Activated T-cell treated with anti-CD3 and anti-CD28 coated beads, Interleukin-2, amount 50 U/mL, for 72 hours (primary cell): ENCODE measurements at regions not wholly inside any gene's neighbourhood (a gene's known extent, or its start where the extent isn't known, plus 50 kb on each side); places are given as distances from the start of the nearest gene placed in this dataset.
A peak's percentile ranks its signal among the peaks of the same experiment; 100 is the strongest.

Experiments used
- ATAC-seq, 2 donors: fragments of 150-1000 bp; cut with Tn5 transposase; replicated peaks in 1 of 2; 2 replicates each; pipeline ENCODE4 v1.10.0; 2021; ENCODE audit warnings: moderate library complexity in 2 of 2, mild to moderate bottlenecking in 1 of 2
- DNase-seq, 2 donors: peaks; one replicate each; pipeline ENCODE4 v3.0.0; 2021 to 2022; ENCODE audit warnings: mixed read lengths in 1 of 2
- H3K27ac Mint-ChIP-seq: one replicate; pipeline ENCODE4 v1.8.0; 2022; ENCODE audit warnings: mild to moderate bottlenecking, moderate library complexity, mixed read lengths
- H3K27me3 Mint-ChIP-seq: one replicate; pipeline ENCODE4 v1.8.0; 2022; ENCODE audit warnings: low read depth, mixed read lengths
- H3K36me3 Mint-ChIP-seq, 2 donors: one replicate each; pipeline ENCODE4 v1.8.0; 2022; ENCODE audit warnings: mixed read lengths in 2 of 2, mild to moderate bottlenecking in 1 of 2; ENCODE audit not compliant: insufficient read depth in 2 of 2
- H3K4me1 Mint-ChIP-seq: one replicate; pipeline ENCODE4 v1.8.0; 2022; ENCODE audit warnings: low read depth, mixed read lengths
- H3K4me3 Mint-ChIP-seq, 2 donors: one replicate each; pipeline ENCODE4 v1.8.0; 2022; ENCODE audit warnings: mild to moderate bottlenecking in 2 of 2, mixed read lengths in 2 of 2, moderate library complexity in 2 of 2
- H3K9me3 Mint-ChIP-seq, 2 donors: one replicate each; pipeline ENCODE4 v1.8.0; 2022; ENCODE audit warnings: mixed read lengths in 2 of 2

DNA sequence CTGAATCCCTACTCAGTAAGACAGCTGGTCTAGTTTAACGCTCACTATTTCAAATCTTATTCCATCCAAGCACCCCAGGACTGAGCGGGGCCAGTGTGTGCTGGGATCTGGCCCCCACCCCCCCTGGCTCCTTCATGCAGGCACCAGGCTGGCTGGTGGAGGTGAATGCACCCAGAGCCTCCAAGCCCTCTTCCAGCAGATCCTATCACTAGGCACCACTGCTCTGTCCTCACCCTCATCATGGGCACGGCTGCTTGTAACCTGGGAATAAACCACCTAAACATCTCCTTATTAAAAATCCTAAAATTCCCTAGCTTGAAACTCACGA is 194.3 kb downstream of the ARL4C start:
- DNase-seq (no peak), ATAC-seq (no peak)
- H3K9me3 Mint-ChIP-seq, result peaks cover 0 to 2% of the 10 kb centered on the region in 2 donors
- H3K4me1 Mint-ChIP-seq, result peaks cover 57% of the 10 kb centered on the region
- H3K36me3 Mint-ChIP-seq, result peaks cover 4 to 11% of the 10 kb centered on the region in 2 donors
- no peak overlapping the region for H3K4me3 Mint-ChIP-seq
- H3K27ac Mint-ChIP-seq, result peak overlapping the region; percentile 33
- no peaks in the 10 kb centered on the region for H3K27me3 Mint-ChIP-seq

DNA sequence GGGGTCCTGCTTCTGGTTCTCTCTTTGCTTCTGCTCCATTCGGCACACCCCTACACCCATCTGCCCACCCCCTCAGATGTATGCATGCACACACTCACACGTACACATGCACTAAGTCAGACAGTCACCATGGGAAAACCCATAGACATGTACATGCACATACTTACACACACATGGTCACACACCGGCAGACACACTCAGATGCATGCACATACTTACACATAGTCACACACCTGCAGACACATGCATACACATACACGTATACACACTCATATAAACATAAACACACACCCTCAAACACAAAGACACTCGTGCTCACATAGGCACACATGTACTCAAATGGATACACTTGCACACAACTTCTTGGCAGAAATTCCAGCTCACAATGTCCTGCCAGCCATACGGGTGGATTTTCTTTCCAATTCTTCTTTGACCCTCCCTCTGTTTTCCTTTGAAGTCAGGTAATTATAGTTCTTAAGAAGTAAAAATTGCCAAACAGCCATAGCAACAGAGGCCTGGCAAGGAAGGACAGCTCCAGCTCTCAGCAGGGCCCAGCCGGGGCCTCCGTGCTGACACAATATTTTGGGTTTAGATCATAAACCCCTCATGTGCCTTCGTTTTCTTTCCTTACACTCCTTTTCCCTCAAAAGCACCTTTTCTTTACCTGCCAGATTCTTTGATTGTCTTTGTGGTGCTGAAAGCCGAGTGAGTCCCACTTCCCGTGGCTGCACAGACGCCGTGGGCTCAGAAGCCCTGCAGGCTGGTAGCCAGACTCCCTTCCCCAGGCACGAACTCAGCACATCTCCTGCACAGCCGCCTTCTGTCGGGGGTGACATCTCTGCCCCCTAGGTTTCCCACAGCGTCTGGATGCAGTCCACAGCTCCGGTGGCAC is 195.7 kb downstream of the ARL4C start:
- H3K9me3 Mint-ChIP-seq, result no peaks in the 10 kb centered on the region
- peak in 1 of 2 donors; percentile 31 for ATAC-seq
- H3K4me3 Mint-ChIP-seq, result peak overlapping the region; percentile 50 to 52
- peaks cover 67% of the 10 kb centered on the region for H3K4me1 Mint-ChIP-seq
- H3K36me3 Mint-ChIP-seq, result peaks cover 0 to 2% of the 10 kb centered on the region in 2 donors
- no peaks in the 10 kb centered on the region for H3K27me3 Mint-ChIP-seq
- H3K27ac Mint-ChIP-seq, result no peak overlapping the region
- DNase-seq, result no peak

GRCh38 chr2:234300391-234300925 is 196.4 kb downstream of the ARL4C start:
- H3K27ac Mint-ChIP-seq, result peak overlapping the region; percentile 58

DNA sequence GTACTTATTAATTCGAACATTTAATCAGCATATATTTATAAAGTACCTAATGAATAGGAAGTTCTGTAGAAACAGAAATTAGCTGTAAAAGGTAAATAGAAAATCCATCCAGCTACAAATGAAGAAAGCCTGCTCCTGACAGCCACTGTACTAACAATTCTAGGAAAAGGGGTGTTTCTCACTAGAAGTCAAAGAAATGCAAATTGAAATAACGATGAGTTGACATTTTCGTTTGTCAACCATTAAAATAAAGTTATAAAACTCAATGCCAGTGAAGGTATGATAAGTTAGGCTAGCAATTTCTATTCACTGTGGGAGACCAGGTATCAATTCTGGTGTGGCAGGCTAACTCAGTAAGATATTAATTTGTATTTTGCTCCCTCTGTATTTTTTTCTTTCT is 198.0 kb downstream of the ARL4C start:
- no peak for ATAC-seq
- Mint-ChIP-seq H3K9me3 (no peaks in the 10 kb centered on the region), H3K4me1 (peaks cover 83% of the 10 kb centered on the region), H3K36me3 (peaks cover 0 to 2% of the 10 kb centered on the region in 2 donors), H3K4me3 (no peak overlapping the region), H3K27me3 (no peaks in the 10 kb centered on the region), H3K27ac (peak overlapping the region; percentile 24)
- no peak for DNase-seq

More at GRCh38 chr2:234300391-234300925, 196.4 kb downstream of the ARL4C start:
- Mint-ChIP-seq H3K9me3 (no peaks in the 10 kb centered on the region), H3K36me3 (peaks cover 0 to 2% of the 10 kb centered on the region in 2 donors), H3K4me1 (peaks cover 74% of the 10 kb centered on the region), H3K27me3 (no peaks in the 10 kb centered on the region), H3K4me3 (peak overlapping the region in 1 of 2 donors; percentile 50)
- ATAC-seq, result no peak
- no peak for DNase-seq

- no peaks in the 10 kb centered on the region for H3K9me3 Mint-ChIP-seq
- H3K4me1 Mint-ChIP-seq, result peaks cover 92% of the 10 kb centered on the region
- H3K4me3 Mint-ChIP-seq, result no peak overlapping the region
- H3K36me3 Mint-ChIP-seq, result peaks cover 0 to 2% of the 10 kb centered on the region in 2 donors
- no peak for ATAC-seq
- H3K27me3 Mint-ChIP-seq, result no peaks in the 10 kb centered on the region
- no peak for DNase-seq
- peak overlapping the region; percentile 43 for H3K27ac Mint-ChIP-seq
These were observed 199.9 kb downstream of the ARL4C start for GRCh38 chr2:234296991-234297390.

DNA sequence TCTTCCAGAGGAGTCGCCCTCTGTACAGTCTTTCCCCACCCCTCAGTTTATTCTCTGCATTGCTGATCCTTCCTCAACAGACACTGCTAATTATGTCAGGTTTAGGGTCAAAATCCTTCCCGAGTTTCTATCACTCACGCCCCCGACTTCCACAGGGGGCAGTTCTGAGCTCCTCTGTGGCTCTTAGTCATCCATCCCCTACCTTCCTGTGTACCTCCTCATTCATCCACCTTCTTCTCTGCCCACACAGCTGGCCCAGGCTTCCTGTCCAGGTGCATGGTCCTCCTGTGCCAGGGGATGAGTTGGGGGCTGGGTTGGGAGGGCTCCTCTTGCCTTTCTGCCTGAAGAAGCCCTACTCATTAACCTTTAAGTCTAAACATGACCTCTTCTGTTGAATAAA is 202.9 kb downstream of the ARL4C start:
- Mint-ChIP-seq H3K4me1 (peaks cover 95% of the 10 kb centered on the region), H3K27ac (peak overlapping the region; percentile 43), H3K27me3 (no peaks in the 10 kb centered on the region), H3K36me3 (peaks cover 0 to 2% of the 10 kb centered on the region in 2 donors), H3K4me3 (peak overlapping the region; percentile 65 to 74), H3K9me3 (no peaks in the 10 kb centered on the region)
- DNase-seq (peak in 1 of 2 donors; percentile 34), ATAC-seq (no peak)

GRCh38 chr2:234292962-234293243 is 204.0 kb downstream of the ARL4C start:
- Mint-ChIP-seq H3K27ac (peak overlapping the region; percentile 61), H3K9me3 (no peaks in the 10 kb centered on the region), H3K27me3 (no peaks in the 10 kb centered on the region), H3K36me3 (no peaks in the 10 kb centered on the region), H3K4me3 (peak overlapping the region; percentile 60 to 67), H3K4me1 (peaks cover 97% of the 10 kb centered on the region)
- ATAC-seq (no peak), DNase-seq (no peak)

DNA sequence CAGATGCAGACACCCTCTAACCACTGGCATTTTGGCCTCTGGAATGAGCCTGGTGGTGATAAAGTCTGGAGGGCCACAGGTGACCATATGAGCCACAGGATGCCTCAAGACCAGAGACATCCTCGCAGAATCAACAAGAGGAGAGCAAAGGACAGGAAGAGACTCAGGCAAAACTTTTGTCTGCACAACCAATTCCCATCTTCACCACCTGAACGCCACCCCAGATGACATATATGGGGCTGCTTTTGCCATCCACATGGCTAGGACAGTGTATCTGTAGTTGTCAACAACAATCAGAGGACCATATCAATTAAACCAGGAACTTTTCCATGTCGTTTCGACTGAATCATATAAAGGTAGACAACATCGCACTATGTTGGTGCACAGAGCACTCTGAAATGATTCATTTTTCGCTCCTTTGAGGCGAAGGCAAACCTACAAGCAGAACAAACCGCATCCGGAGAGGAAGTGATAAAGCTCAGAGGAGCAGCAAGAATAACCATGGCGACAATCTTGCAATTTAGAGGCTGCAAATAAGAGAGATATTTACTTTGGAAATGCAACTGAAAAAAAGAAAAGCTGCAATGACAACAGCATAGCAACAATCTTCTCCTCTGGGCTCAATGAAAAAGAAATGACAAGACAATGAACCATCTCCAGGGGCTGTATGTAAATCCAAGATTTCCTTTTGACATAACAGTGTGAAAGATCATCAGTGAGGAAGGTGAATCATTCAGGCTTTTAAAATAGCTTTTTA is 204.5 kb downstream of the ARL4C start:
- H3K4me1 Mint-ChIP-seq, result peaks cover 98% of the 10 kb centered on the region
- peak overlapping the region; percentile 61 for H3K27ac Mint-ChIP-seq
- peak overlapping the region; percentile 60 to 67 for H3K4me3 Mint-ChIP-seq
- no peaks in the 10 kb centered on the region for H3K36me3 Mint-ChIP-seq
- ATAC-seq (peak; percentile 60 to 67), DNase-seq (peak; percentile 72 to 80)
- H3K27me3 Mint-ChIP-seq, result no peaks in the 10 kb centered on the region
- H3K9me3 Mint-ChIP-seq, result no peaks in the 10 kb centered on the region

GRCh38 chr2:234291765-234292204 is 205.1 kb downstream of the ARL4C start:
- ATAC-seq (peak; percentile 2 to 8), DNase-seq (peak in 1 of 2 donors; percentile 34)
- Mint-ChIP-seq H3K27me3 (no peaks in the 10 kb centered on the region), H3K4me1 (peaks cover 95% of the 10 kb centered on the region), H3K27ac (peak overlapping the region; percentile 61), H3K9me3 (no peaks in the 10 kb centered on the region), H3K4me3 (peak overlapping the region; percentile 60 to 67), H3K36me3 (no peaks in the 10 kb centered on the region)

DNA sequence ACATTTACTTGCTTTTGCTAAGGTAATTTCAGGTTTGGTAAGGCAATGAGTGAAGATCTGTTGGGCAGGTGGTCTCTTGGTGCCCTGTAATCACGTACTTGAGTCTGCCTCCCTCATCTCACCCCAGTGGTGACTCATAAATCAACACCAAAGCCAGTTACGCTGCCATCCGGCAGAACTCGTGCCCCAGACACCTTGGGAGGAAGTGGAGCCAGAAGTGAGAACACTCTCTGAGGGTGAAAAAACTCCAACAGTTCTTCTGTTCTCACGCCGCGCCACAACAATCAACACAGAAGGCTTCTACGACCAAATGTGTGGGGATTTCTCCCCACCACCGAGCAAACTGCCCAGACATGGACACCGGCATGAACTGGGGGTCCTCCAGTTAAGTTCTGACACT is 206.2 kb downstream of the ARL4C start:
- H3K4me3 Mint-ChIP-seq, result peak overlapping the region; percentile 60 to 67
- H3K9me3 Mint-ChIP-seq, result no peaks in the 10 kb centered on the region
- peaks cover 93% of the 10 kb centered on the region for H3K4me1 Mint-ChIP-seq
- no peaks in the 10 kb centered on the region for H3K27me3 Mint-ChIP-seq
- H3K36me3 Mint-ChIP-seq, result no peaks in the 10 kb centered on the region
- H3K27ac Mint-ChIP-seq, result peak overlapping the region; percentile 2
- ATAC-seq (peak; percentile 74 to 76), DNase-seq (peak; percentile 83 to 91)

GRCh38 chr2:234289834-234290590 is 206.9 kb downstream of the ARL4C start:
- ATAC-seq, result peak; percentile 47 to 52
- Mint-ChIP-seq H3K27ac (peak overlapping the region; percentile 75), H3K4me1 (peaks cover 86% of the 10 kb centered on the region), H3K4me3 (peak overlapping the region; percentile 60 to 67), H3K9me3 (no peaks in the 10 kb centered on the region), H3K36me3 (no peaks in the 10 kb centered on the region), H3K27me3 (no peaks in the 10 kb centered on the region)
- peak; percentile 61 to 72 for DNase-seq

GRCh38 chr2:234288974-234289455 is 207.9 kb downstream of the ARL4C start:
- H3K4me1 Mint-ChIP-seq, result peaks cover 76% of the 10 kb centered on the region
- no peaks in the 10 kb centered on the region for H3K27me3 Mint-ChIP-seq
- H3K36me3 Mint-ChIP-seq, result peaks cover 0 to 3% of the 10 kb centered on the region in 2 donors
- peak in 1 of 2 donors; percentile 4 for ATAC-seq
- H3K9me3 Mint-ChIP-seq, result no peaks in the 10 kb centered on the region
- H3K4me3 Mint-ChIP-seq, result peak overlapping the region; percentile 60 to 67
- no peak overlapping the region for H3K27ac Mint-ChIP-seq
- DNase-seq, result peak; percentile 73 to 86
